HG02970 (cell line): ENCODE measurements at regions not wholly inside any gene's neighbourhood (a gene's known extent, or its start where the extent isn't known, plus 50 kb on each side); places are given as distances from the start of the nearest gene placed in this dataset.

Experiments used
- ATAC-seq: cut with Tn5 transposase; IDR thresholded peaks from one replicate; pipeline ENCODE4 v1.9.1; 2021; ENCODE audit warnings: mild to moderate bottlenecking, moderate library complexity, moderate number of reproducible peaks; ENCODE audit not compliant: unreplicated experiment, low FRiP score

- ATAC-seq = no peak
These were observed 355.1 kb upstream of the PTBP2 start for GRCh38 chr1:96366516-96366915.

- ATAC-seq = no peak
These were observed 353.8 kb upstream of the PTBP2 start for GRCh38 chr1:96367791-96368190.

- ATAC-seq = no peak
These were observed 350.8 kb upstream of the PTBP2 start for GRCh38 chr1:96370757-96371156.

- no peak for ATAC-seq
These were observed 348.7 kb upstream of the PTBP2 start for GRCh38 chr1:96372881-96373280.

GRCh38 chr1:96374076-96374762 lies 347.4 kb upstream of the PTBP2 start:
- no peak for ATAC-seq

GRCh38 chr1:96376846-96377245 lies 344.7 kb upstream of the PTBP2 start:
- ATAC-seq = no peak

- no peak for ATAC-seq
These were observed 337.0 kb upstream of the PTBP2 start for GRCh38 chr1:96384611-96385010.

GRCh38 chr1:96387785-96388184 lies 333.8 kb upstream of the PTBP2 start:
- ATAC-seq = no peak

- no peak for ATAC-seq
These were observed 332.9 kb upstream of the PTBP2 start for GRCh38 chr1:96388421-96389310.

- ATAC-seq = no peak
These were observed 321.5 kb upstream of the PTBP2 start for GRCh38 chr1:96400089-96400488.

GRCh38 chr1:96409087-96409486 lies 312.5 kb upstream of the PTBP2 start:
- no peak for ATAC-seq

GRCh38 chr1:96409689-96410088 lies 311.9 kb upstream of the PTBP2 start:
- no peak for ATAC-seq

GRCh38 chr1:96411006-96411405 lies 310.6 kb upstream of the PTBP2 start:
- ATAC-seq = no peak

- ATAC-seq = no peak
These were observed 307.0 kb upstream of the PTBP2 start for GRCh38 chr1:96414598-96414997.

- ATAC-seq = no peak
These were observed 305.4 kb upstream of the PTBP2 start for GRCh38 chr1:96416111-96416595.

GRCh38 chr1:96416701-96417444 lies 304.7 kb upstream of the PTBP2 start:
- ATAC-seq = peak; percentile 97

GRCh38 chr1:96418969-96419368 lies 302.6 kb upstream of the PTBP2 start:
- ATAC-seq = no peak

- no peak for ATAC-seq
These were observed 296.7 kb upstream of the PTBP2 start for GRCh38 chr1:96424877-96425276.

- no peak for ATAC-seq
These were observed 296.0 kb upstream of the PTBP2 start for GRCh38 chr1:96425382-96426129.

- no peak for ATAC-seq
These were observed 294.0 kb upstream of the PTBP2 start for GRCh38 chr1:96427616-96428015.
